CD4-positive, alpha-beta T cell treated with Interleukin-10 for 1 hour (primary cell): ENCODE measurements at regions not wholly inside any gene's neighbourhood (a gene's known extent, or its start where the extent isn't known, plus 50 kb on each side); places are given as distances from the start of the nearest gene placed in this dataset.

Experiments
- DNase-seq: peaks from one replicate; pipeline ENCODE4 v3.0.0-alpha.2; 2020

DNA sequence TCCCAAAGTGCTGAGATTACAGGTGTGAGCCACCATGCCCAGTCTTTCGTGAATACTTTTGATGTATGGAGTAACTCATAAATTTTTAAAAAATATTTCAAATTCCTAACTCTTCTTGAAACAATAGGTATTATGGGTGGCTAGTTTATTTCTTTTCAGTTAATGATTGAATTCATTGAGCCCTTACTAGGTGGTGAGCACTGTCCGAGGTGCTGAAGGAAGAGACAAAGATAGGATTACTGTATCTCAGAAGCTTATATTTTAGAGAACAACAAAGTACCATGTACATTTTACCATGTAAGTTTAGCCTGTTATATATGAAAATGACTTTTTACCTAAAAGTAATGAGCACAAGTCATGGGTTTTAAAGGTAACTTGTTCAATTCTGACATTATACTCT, 418.3 kb downstream of the NPIPA7 start:
- no peak for DNase-seq

DNA sequence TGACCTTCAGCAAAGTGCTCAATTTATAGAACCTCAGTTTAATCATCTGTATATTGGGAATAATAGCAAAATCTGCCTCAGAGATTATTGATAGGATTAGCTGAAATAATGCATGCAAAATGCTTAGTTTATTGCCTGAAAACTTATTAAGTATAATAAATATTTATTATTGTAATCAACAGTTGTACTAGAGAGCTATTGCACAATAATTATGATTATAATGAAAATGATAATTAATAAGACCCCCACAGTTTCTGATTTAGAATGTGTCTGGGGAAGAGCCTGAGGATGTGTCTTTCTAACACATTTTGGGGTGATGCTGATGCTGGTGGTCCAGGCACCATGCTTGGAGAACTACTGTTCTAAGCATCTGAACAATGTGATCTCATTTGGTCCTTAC, 419.6 kb downstream of the NPIPA7 start:
- no peak for DNase-seq

- DNase-seq = no peak
Observed at GRCh38 chr16:16805809-16806208, 426.9 kb downstream of the NPIPA7 start.

GRCh38 chr16:16815641-16816040, 436.7 kb downstream of the NPIPA7 start:
- no peak for DNase-seq

DNA sequence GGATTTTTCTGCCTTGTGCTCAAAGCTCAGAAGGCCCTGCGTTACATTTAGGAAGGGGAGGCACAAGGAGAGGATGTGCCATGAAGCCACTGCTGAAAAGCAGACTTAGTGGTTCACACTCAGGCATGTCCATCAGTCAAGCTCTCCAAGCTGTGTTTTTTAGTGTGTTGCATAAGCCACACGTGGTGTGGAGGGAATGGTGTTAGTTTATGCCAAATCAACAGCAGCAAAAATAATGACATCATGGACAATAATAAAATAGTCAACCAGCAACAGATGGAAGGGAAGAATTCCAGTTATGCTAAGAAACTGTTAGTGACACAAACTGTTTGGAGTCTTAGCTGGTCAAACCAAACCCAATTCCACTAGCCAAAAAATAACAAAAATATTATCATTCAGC, 438.3 kb downstream of the NPIPA7 start:
- no peak for DNase-seq

DNA sequence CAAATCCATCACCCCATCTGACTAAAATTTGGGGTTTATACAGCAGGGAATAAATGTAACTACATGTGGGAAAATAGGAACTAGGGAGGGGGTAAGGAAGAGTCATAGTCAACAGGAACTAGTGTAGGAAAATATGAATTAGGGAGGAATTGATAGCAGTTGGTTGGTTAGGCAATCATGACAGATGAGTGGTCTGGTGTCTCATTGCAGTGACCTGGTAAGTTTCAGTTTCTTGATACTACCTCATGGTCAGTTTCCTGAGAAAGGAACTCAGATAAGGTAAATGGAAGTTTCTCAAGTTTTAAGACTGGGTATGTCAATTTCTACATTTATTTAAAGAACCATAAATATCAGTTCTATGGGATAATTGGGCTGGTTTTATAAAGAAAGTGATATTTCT, 442.3 kb downstream of the NPIPA7 start:
- no peak for DNase-seq

DNA sequence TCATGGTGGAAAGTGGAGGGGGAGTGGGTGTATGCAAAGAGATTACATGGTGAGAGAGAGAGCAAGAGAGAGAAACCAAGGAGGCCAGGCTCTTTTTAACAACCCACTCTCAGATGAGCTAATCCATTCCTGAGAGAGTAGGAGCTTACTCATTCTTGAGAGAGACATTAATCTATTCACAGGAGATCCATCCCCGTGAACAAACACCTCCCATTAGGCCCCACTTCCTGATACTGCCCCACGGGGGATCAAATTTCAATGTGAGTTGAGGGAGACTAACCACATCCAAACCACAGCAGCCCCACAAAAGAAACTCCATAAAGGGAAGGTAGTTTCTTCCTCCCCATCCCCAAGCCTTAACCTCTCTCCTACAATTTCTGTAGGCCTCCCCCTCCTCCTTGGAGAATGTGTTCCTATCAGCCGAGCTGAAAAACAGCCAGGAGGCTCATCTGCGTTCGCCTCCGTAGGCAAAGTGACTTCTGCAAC, 450.0 kb downstream of the NPIPA7 start:
- no peak for DNase-seq

DNA sequence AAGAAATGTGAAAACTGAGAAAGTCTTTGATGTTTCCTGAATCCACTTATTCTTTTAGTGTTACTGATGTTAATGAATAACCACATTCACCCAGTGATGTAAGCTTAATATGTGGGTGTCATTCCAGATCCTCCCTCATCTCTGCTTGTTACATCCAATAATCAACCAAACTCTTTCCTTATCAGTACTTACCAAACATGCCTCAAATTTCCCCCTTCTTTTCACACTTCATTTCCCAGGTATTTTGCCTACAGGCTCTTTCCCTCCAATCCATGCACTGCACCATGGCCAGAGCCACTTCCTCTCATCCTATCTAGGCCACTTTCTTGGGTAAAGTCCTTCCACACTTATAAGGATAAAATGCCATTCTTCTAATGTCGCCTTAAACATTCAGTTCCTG, 451.5 kb downstream of the NPIPA7 start:
- no peak for DNase-seq

DNA sequence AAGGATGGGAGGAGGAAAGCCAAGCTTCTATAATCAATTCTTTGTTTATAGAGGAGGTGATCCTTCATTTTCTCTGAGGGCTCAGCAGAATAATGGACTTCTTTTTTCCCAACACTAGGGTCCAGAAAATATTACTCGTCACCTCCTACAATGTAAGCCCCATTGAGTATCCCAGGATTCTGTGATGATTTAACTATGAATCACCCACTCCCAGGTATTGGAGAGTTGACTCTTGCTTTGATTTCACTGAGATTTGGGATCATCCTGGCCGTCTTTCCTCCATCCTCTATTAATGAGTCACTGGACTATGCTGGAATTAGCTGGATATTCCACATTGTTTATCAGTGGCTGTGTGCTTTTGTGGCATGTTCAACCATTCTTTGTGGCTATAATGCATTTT, 452.0 kb downstream of the NPIPA7 start:
- no peak for DNase-seq

- DNase-seq = no peak
Observed at GRCh38 chr16:16833165-16833564, 454.2 kb downstream of the NPIPA7 start.

DNA sequence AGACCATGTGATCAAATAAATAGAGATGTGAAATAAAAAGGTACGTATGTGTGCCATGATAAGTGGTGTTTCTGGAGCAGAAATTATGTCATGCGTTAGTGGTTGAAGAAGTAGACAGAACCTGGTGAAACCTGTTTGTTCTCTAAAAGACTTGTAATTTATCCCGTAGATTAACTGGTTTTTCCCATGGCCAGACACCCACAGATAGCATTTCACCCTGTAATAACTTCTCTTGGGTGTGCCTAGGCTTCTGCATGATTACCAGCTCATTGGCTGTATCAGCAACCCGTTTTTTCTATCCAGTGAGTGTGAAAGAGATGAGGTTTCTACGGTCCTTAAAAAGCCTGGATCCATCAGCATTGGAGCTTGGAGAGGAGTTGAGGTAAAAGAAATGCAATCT, 471.3 kb downstream of the NPIPA7 start:
- no peak for DNase-seq

DNA sequence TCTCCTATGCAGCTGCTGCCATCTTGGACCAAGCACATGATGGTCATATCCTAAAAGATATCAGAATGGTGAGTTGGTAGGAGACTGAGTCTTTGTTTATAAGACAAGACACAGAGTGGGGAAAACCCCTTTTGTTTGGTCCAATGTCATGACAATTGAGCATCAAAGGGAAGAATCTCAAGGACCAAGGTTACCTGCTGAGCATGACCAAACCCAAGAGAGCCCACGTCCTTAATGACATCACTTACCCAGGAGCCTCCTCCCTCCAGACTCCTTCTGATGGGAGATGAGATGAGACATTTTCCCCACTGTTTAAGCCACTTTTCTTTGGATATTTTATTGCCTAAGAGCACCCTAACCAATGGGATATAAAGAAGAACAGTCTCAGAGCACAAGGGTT, 478.1 kb downstream of the NPIPA7 start:
- no peak for DNase-seq

- no peak for DNase-seq
Observed at GRCh38 chr16:16857603-16858283, 478.8 kb downstream of the NPIPA7 start.

DNA sequence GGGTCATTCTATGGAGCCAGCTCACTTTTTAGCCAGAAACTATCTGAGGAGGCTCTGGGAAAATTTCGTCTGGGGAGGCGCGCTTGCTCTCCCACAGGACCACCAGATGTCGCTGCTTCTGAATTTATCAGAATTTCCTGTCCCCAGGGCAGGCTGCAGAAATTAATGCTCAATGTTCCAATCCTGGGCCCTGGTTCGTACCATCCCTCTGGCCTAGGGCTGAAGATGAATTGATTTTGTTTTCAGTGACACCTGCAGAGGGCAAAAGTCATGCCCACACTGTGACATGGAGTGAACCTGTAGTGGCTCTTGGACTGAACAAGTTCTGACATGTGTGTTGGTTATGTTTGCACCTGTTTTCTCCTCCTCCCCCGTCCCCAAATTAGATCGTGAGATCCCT, 482.6 kb downstream of the NPIPA7 start:
- DNase-seq = peak; percentile 51

DNA sequence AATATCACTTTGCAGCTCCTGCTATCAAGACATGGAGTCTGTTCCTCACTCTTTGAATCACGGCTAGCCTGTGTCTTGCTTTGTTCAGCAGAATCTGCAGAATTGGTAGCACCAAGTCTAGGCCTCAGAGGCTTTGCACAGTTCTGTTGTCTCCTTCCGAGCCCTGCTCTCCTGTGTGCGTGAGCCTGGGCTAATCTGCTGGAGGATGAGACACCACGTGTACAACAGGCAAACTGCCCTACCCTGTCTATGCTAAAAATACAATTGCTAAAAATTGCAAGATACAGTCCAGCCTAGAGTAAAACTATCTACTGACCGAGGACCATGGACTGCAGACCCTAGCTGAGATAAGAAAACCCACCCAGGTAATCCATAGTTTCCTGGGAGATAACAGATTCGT, 484.7 kb downstream of the NPIPA7 start:
- DNase-seq = no peak

DNA sequence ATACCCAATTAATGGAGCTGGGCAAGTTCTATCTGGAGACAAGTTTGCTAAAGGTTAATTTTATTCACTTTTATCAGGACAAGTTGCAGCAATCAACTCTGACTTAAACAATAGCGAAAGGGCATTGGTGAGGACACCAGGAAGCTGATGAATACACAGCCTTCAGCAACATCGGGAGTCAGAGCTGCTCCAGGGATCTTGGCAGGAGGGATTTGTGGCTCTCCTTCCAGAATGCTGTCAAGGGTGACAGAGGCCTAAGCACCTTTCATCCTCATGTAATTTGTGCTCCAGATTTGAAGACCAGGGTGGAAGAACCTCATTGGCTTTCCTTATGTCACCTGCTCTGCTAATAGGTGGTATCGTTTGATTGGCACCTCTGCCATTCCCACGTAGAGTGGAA, 485.6 kb downstream of the NPIPA7 start:
- DNase-seq = no peak

- no peak for DNase-seq
Observed at GRCh38 chr16:16865374-16865773, 486.4 kb downstream of the NPIPA7 start.

- DNase-seq = no peak
Observed at GRCh38 chr16:16867973-16868372, 489.0 kb downstream of the NPIPA7 start.

- no peak for DNase-seq
Observed at GRCh38 chr16:16868727-16869126, 489.8 kb downstream of the NPIPA7 start.

DNA sequence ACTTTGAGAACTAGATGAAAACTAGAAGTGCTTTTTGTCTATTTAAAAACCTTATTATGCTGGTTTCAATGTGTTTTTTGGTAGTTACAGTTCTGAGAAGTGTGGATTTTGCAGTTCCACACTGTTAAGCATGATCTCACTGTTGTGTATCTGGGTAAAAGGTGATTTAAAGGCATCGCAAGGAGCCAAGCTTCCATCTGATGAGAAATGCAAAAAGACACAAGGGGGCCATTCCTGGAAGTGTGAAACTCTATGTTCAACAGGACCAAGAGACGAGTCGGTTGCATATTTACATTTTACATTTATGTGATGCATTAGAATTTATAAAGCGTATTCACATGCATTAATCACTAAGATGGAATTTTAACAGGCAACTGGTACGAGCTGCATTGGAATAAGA, 490.8 kb downstream of the NPIPA7 start:
- DNase-seq = no peak

DNA sequence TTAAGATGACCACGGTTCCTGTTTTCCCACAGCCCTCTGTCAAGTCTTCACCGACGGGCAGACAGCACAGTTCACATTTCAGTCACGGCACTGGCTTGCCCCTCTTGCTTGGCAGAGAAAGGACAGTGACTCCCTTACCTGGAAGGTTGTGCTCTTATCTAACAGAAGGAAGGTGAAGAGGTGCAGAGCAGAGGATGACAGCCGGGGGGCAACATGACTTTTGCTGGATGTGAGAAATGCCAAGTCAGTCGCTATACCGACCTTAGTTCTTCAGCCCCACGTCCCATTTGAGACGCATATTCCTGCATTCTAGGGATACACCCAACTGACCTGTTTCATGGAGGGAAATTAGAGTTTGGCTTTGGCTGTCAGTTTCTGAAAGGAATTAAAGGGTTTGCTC, 492.3 kb downstream of the NPIPA7 start:
- DNase-seq = no peak

DNA sequence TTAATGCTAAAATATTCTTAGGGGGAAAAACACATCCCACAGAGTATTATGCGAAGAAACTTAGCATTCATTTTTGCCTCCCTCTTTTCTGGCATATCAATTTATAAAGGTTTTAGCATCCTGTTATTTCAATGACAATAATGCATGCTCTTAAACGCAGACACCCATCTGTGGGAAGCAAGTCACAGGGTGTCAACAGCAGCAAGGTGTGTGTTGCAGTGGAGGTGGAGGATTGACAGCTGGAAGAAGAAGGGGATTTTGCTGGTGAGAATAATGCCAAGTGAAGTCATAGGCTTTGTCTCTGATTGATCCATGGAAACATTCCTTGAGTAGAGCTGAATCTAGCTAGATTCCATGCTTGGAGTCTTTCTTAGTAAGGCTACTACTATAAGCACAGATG, 498.1 kb downstream of the NPIPA7 start:
- DNase-seq = no peak

DNA sequence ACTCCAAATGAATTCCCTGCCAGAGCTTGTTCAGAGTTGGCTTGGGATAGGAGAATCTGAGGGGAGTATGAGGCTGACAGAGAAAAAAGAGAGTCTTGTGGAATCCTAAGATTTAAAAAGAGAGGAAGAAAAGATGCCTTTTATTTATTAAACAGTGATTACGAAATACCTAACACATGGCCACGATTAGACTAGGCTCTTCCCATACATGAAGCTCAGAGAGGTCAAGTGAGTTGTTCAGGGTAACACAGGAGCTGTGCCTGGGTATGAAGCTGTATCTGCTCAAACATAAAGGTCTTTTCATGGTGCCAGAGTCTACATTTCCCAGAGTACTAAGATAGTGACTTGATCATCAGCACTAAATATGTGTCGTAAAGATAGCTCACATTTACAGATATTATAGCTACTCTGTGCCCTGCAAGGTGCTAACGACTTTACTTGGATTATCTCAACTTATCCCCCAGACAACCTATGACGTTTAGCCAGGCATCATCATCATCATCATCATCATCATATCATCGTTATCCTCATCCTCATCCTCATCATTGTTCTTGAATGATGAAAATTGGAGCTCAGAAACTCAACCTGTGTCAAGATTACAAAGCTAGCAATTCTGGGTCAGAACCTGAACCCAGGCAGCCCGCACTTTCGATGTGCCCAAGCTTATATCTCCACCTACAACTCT, 500.8 kb downstream of the NPIPA7 start:
- no peak for DNase-seq

- DNase-seq = no peak
Observed at GRCh38 chr16:16881814-16882213, 502.9 kb downstream of the NPIPA7 start.

DNA sequence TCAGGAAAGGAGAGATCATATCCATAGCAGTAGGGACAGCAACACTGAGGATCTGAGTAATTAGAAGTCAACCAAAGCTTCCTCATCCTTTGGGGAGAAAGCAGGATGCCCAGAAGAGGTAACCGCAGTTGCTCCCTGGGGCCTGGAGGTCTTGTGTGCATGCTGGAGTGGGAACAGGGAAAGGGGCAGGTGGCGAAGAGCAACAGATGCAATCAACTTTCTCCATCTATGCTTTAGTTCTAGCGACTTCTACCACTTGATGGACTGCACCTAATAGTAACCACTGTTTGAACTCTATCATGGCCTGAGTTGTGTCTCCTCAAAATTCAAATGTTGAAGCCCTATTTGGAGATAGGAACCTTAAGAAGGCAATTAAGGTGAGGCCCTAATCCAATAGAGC, 503.8 kb downstream of the NPIPA7 start:
- DNase-seq = no peak
